Panc1 (cell line): ENCODE measurements at regions not wholly inside any gene's neighbourhood (a gene's known extent, or its start where the extent isn't known, plus 50 kb on each side); places are given as distances from the start of the nearest gene placed in this dataset.

Experiments
- ATAC-seq: fragments of 200-7000 bp; cut with Tn5 transposase; 2 replicates; pipeline ENCODE4 v1.9.1; 2020; ENCODE audit warnings: mild to moderate bottlenecking, moderate library complexity
- BruUV-seq: library from RNA; stranded (reverse); fragments of 400-500 nt; replicated peaks from 2 replicates; lab custom pipeline; 2021; lab: Mats Ljungman, UMichigan
- CTCF ChIA-PET: fragments of 300-600 bp; sonication (Branson Sonifier 250); formaldehyde crosslinking; loops from one replicate; lab custom pipeline; 2022; ENCODE audit warnings: antibody characterized with exemption; lab: Charles Lee
- POLR2A ChIA-PET: fragments of 300-600 bp; sonication (Branson Sonifier 250); formaldehyde crosslinking; loops from one replicate; lab custom pipeline; 2022; ENCODE audit warnings: antibody characterized with exemption; lab: Charles Lee
- DNase-seq: peaks from one replicate; pipeline ENCODE4 v3.0.0-alpha.2; 2010; ENCODE audit warnings: low read depth, low spot score
- H3K27ac ChIP-seq: 2 replicates; pipeline ENCODE4 v1.5.1; 2011; ENCODE audit warnings: mild to moderate bottlenecking, low read length, inconsistent platforms
- H3K27me3 ChIP-seq: fragments of 200-500 bp; sonication (Bioruptor generic); 2 replicates; pipeline ENCODE4 v1.6.0; 2014; ENCODE audit warnings: low read length, inconsistent platforms; ENCODE audit not compliant: control insufficient read depth, insufficient read depth
- H3K36me3 ChIP-seq: fragments of 200-500 bp; sonication (Bioruptor generic); 2 replicates; pipeline ENCODE4 v1.5.1; 2014; ENCODE audit warnings: inconsistent platforms, mild to moderate bottlenecking, low read length, moderate library complexity; ENCODE audit not compliant: control insufficient read depth, insufficient read depth
- H3K4me1 ChIP-seq: 2 replicates; pipeline ENCODE4 v1.5.1; 2011; ENCODE audit warnings: inconsistent platforms, mild to moderate bottlenecking, low read length, moderate library complexity; ENCODE audit not compliant: control insufficient read depth, insufficient read depth
- H3K4me3 ChIP-seq, 2 experiments: 2 replicates each; pipeline ENCODE4 v1.5.1; 2011 to 2012; ENCODE audit warnings: low read depth in 2 of 2, low read length in 2 of 2, mild to moderate bottlenecking in 2 of 2, inconsistent platforms in 1 of 2, moderate library complexity in 1 of 2
- H3K9me3 ChIP-seq: fragments of 200-500 bp; sonication (Bioruptor generic); 2 replicates; pipeline ENCODE4 v1.5.1; 2014; ENCODE audit warnings: low read depth, mild to moderate bottlenecking, inconsistent platforms, low read length, moderate library complexity; ENCODE audit not compliant: control insufficient read depth, insufficient read depth
- POLR2AphosphoS5 ChIP-seq: IDR thresholded peaks from 2 replicates; pipeline ENCODE4 v1.6.1; 2012; ENCODE audit warnings: mild to moderate bottlenecking, low read depth, low read length, moderate library complexity
- REST ChIP-seq, 2 experiments: IDR thresholded peaks; 2 replicates each; pipeline ENCODE4 v1.6.1; 2011 to 2012; ENCODE audit warnings: low read depth in 2 of 2, control low read depth in 1 of 2, low read length in 1 of 2, mild to moderate bottlenecking in 1 of 2, moderate library complexity in 1 of 2; ENCODE audit not compliant: insufficient read depth in 1 of 2
- SIN3A ChIP-seq: IDR thresholded peaks from 2 replicates; pipeline ENCODE4 v1.6.1; 2012; ENCODE audit warnings: low read depth, mild to moderate bottlenecking, low read length, moderate library complexity, borderline replicate concordance; ENCODE audit not compliant: insufficient read depth
- TCF7L2 ChIP-seq: IDR thresholded peaks from 2 replicates; pipeline ENCODE4 v1.6.1; 2011; ENCODE audit warnings: mild to moderate bottlenecking, low read depth, low read length, inconsistent platforms
- in situ Hi-C: cut with HindIII; loops from 2 replicates; pipeline ENCODE4 v1.10.0; 2016; ENCODE audit warnings: low sequenced_read_pairs, low pct_unique_long_range_greater_than_20kb
- intact Hi-C: fragments of 100-400 bp; cut with micrococcal nuclease; formaldehyde crosslinking; loops from one replicate; pipeline ENCODE4 v1.10.0; 2022; ENCODE audit not compliant: unreplicated experiment
- TF ChIP-seq, protein P1 (sequence below): fragments of 450-650 bp; IDR thresholded peaks from 2 replicates; pipeline ENCODE4 v1.5.1; 2017; ENCODE audit warnings: mild to moderate bottlenecking

DNA sequence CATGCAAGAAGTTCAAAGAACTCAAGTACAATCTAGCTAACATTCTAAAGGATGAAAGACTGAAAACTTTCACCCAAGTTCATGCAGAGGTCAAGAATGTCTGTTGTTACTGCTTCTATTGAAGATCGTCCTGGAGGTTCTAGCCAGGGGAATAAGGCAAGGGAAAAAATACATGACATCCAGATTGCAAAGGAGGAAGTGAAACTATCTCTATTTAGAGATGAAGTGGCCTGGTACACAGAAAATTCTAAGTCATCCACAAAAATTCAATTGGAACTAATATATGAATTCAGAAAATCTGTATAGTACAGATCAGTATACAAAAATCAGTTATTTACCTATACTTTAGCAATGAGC, 693.0 kb downstream of the NR2F2 start:
- TF ChIP-seq, protein P1, sequence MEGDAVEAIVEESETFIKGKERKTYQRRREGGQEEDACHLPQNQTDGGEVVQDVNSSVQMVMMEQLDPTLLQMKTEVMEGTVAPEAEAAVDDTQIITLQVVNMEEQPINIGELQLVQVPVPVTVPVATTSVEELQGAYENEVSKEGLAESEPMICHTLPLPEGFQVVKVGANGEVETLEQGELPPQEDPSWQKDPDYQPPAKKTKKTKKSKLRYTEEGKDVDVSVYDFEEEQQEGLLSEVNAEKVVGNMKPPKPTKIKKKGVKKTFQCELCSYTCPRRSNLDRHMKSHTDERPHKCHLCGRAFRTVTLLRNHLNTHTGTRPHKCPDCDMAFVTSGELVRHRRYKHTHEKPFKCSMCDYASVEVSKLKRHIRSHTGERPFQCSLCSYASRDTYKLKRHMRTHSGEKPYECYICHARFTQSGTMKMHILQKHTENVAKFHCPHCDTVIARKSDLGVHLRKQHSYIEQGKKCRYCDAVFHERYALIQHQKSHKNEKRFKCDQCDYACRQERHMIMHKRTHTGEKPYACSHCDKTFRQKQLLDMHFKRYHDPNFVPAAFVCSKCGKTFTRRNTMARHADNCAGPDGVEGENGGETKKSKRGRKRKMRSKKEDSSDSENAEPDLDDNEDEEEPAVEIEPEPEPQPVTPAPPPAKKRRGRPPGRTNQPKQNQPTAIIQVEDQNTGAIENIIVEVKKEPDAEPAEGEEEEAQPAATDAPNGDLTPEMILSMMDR: no peak
- TF ChIP-seq REST (IDR thresholded peaks at IDR 0.05; ENCODE audit: insufficient read depth in 1 of 2, low read depth in 2 of 2, low read length in 1 of 2) (no peak), TCF7L2 (no peak), SIN3A (no peak), POLR2AphosphoS5 (no peak)
- no peak for DNase-seq
- in situ Hi-C loops (no loop called here), intact Hi-C loops (no loop called here)
- ChIA-PET POLR2A (no interaction called here), CTCF (interaction anchor here (0.7 kb wide), 1 partner anchor 1179 kb away, joined by 4 read pairs; no protein-coding TSS in a partner anchor)
- no peak for ATAC-seq
- Histone ChIP-seq H3K27me3 (no peaks in the 10 kb centered on the region), H3K4me3 (no peak overlapping the region), H3K36me3 (no peaks in the 10 kb centered on the region), H3K4me1 (no peaks in the 10 kb centered on the region), H3K9me3 (no peaks in the 10 kb centered on the region), H3K27ac (no peak overlapping the region)
- BruUV-seq: no TSS peak

- CTCF ChIA-PET: no interaction called here
- in situ Hi-C loops: no loop called here
- no TSS peak for BruUV-seq
Observed at GRCh38 chr15:97026781-97027180, 696.3 kb downstream of the NR2F2 start.

More at GRCh38 chr15:97026781-97027180, 696.3 kb downstream of the NR2F2 start:
- Histone ChIP-seq H3K27me3 (no peaks in the 10 kb centered on the region), H3K36me3 (no peaks in the 10 kb centered on the region), H3K9me3 (peaks cover 7% of the 10 kb centered on the region; the same call in 1 of the 2 replicates), H3K27ac (no peak overlapping the region), H3K4me1 (no peaks in the 10 kb centered on the region), H3K4me3 (no peak overlapping the region)
- POLR2A ChIA-PET: no interaction called here
- TF ChIP-seq SIN3A (no peak), POLR2AphosphoS5 (no peak), REST (IDR thresholded peaks at IDR 0.05; ENCODE audit: insufficient read depth in 1 of 2, low read depth in 2 of 2, low read length in 1 of 2) (no peak), TCF7L2 (no peak)
- TF ChIP-seq, protein P1: no peak
- intact Hi-C loops: no loop called here
- no peak for ATAC-seq
- DNase-seq: no peak
